Activated T-helper 1 cell treated with anti-CD3 and anti-CD28 coated beads, Interleukin-12 subunit alpha, Interleukin-12 subunit beta, Interleukin-2, Interleukin-4 antibody, amounts not matched to agents 30 ng/mL and 10 ng/mL and 1 ng/mL, durations not matched to agents 14 hours and 24 hours and 36 hours (primary cell): ENCODE measurements at regions not wholly inside any gene's neighbourhood (a gene's known extent, or its start where the extent isn't known, plus 50 kb on each side); places are given as distances from the start of the nearest gene placed in this dataset.

Source experiments
- DNase-seq: peaks from one replicate; pipeline ENCODE4 v3.0.0; 2021; ENCODE audit warnings: low spot score
- H3K27ac Mint-ChIP-seq: one replicate; pipeline ENCODE4 v1.8.0; 2021; ENCODE audit warnings: mild to moderate bottlenecking, mixed read lengths
- H3K27me3 Mint-ChIP-seq: one replicate; pipeline ENCODE4 v1.8.0; 2022; ENCODE audit warnings: mild to moderate bottlenecking, moderate library complexity, mixed read lengths; ENCODE audit not compliant: insufficient read depth
- H3K36me3 Mint-ChIP-seq: one replicate; pipeline ENCODE4 v1.8.0; 2021; ENCODE audit warnings: low read depth, mixed read lengths
- H3K4me1 Mint-ChIP-seq: one replicate; pipeline ENCODE4 v1.8.0; 2021; ENCODE audit warnings: low read depth, mixed read lengths
- H3K4me3 Mint-ChIP-seq: one replicate; pipeline ENCODE4 v1.8.0; 2021; ENCODE audit warnings: mild to moderate bottlenecking, moderate library complexity, mixed read lengths
- H3K9me3 Mint-ChIP-seq: one replicate; pipeline ENCODE4 v1.8.0; 2021; ENCODE audit warnings: mixed read lengths
- intact Hi-C: fragments of 100-400 bp; cut with micrococcal nuclease; formaldehyde crosslinking; loops from one replicate; pipeline ENCODE4 v1.15.1; 2024

DNA sequence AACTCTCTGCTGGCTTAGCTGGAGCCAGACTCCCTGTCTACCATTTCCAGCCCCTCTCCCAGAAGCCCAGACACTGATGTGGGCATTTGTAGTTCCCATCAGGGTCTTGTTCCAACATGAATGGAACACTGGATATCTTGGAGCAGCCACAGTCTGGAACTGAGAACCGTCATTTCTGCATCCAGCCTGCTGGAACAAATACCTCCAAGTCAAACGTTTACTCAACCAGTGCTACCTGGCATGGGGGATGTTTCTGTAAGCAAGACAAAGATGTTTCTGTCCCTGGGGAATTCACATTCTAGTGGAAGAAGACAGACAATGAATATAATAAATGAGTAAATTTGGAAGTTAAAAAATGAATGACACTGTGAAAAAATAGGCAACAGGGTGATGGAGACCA lies 70.8 kb upstream of the ZNF438 start:
- no peak for DNase-seq
- Mint-ChIP-seq H3K36me3 (peaks cover 5% of the 10 kb centered on the region), H3K27ac (peak overlapping the region; percentile 80), H3K9me3 (no peaks in the 10 kb centered on the region), H3K27me3 (no peaks in the 10 kb centered on the region), H3K4me3 (no peak overlapping the region), H3K4me1 (peaks cover 74% of the 10 kb centered on the region)
- intact Hi-C loops = loop anchor here (5.0 kb wide), 2 partner anchors 115 to 605 kb away; no protein-coding TSS in a partner anchor

DNA sequence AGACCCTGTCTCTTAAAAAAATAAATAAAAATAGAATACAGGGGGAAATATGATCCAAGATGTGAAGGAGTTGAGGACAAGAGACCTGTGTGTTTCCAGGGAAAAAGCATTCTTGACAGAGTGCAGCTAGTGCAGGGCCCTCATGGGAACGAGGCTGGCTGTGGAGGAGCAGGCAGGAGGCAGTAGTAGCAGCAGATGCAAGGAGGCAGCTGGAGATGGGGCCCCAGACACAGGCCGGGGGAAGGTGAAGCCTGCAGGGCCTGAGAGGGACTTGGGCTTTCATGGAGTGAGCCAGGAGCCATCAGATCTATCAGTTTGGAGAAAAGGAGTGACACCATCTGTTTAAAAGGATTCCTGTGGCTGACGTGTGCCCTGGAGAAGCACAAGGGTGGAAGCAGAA lies 71.4 kb upstream of the ZNF438 start:
- DNase-seq = no peak
- no peak overlapping the region for H3K4me3 Mint-ChIP-seq
- H3K27ac Mint-ChIP-seq = peak overlapping the region; percentile 29
- no peaks in the 10 kb centered on the region for H3K27me3 Mint-ChIP-seq
- H3K9me3 Mint-ChIP-seq = no peaks in the 10 kb centered on the region
- H3K36me3 Mint-ChIP-seq = peaks cover 5% of the 10 kb centered on the region
- H3K4me1 Mint-ChIP-seq = peaks cover 68% of the 10 kb centered on the region
- intact Hi-C loops = loop anchor here (5.0 kb wide), 2 partner anchors 116 to 604 kb away; no protein-coding TSS in a partner anchor

DNA sequence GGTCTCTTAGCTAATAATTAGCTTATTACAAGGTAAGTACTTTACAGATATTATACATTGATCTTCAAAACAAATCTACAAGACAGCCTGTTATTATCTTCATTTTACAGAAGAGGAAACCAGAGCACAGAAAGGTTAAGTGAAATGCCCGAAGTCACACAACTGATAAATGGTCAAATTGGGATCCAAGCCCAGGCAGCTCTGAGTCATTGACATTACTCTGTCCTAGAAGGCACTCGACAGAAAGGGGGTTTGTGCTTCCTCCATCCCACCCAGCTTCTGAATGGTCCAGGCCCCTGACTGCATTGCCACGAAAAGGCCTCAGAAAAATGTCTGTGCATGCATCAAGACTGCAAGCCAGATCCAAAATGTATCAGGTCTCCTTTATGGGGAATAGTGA lies 81.3 kb upstream of the ZNF438 start:
- H3K9me3 Mint-ChIP-seq = peaks cover 25% of the 10 kb centered on the region
- H3K27me3 Mint-ChIP-seq = peaks cover 2% of the 10 kb centered on the region
- DNase-seq = no peak
- H3K36me3 Mint-ChIP-seq = no peaks in the 10 kb centered on the region
- no peak overlapping the region for H3K4me3 Mint-ChIP-seq
- intact Hi-C loops = no loop called here
- H3K27ac Mint-ChIP-seq = no peak overlapping the region
- no peaks in the 10 kb centered on the region for H3K4me1 Mint-ChIP-seq

DNA sequence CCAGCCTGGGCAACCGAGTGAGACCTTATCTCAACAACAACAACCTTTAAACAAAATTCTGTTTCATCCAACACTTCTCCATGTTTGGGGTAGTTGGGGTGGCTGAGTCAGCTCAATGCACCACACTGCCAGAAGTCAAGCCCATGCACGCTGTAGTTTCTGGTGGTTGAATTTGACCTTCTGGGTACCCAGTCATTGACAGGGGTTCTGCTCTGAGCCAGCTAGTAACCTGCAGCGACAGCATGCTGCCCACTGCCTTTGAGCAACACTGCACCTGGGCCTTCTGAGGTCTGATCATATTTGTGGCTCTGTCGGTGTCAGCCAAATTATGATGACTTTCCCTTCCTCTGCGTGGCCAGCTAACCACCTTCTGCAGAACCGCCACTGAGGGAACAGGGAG lies 84.6 kb upstream of the ZNF438 start:
- H3K9me3 Mint-ChIP-seq = peaks cover 16% of the 10 kb centered on the region
- intact Hi-C loops = no loop called here
- H3K36me3 Mint-ChIP-seq = peaks cover 7% of the 10 kb centered on the region
- H3K27me3 Mint-ChIP-seq = peaks cover 2% of the 10 kb centered on the region
- DNase-seq = no peak
- H3K4me1 Mint-ChIP-seq = peaks cover 10% of the 10 kb centered on the region
- H3K27ac Mint-ChIP-seq = no peak overlapping the region
- no peak overlapping the region for H3K4me3 Mint-ChIP-seq

DNA sequence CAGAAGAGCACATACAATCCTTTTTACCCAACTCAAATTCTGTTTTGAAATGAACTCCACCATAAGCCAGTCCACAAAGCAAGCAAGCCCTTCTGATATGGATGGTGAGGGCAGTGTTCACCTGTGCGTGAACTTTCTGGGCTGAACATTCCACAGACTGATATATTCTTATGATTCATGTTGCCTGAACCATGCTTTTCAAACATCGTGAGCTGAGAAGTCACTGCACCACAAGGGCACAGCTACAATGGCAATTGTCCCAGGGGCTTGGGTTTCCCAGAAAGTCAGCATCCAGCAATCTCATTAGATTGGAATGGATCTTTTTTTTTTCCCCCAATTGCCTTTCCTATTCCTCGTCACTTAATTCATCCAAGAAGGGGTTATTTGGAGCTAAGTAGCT lies 86.9 kb upstream of the ZNF438 start:
- peaks cover 7% of the 10 kb centered on the region for H3K36me3 Mint-ChIP-seq
- H3K4me3 Mint-ChIP-seq = no peak overlapping the region
- H3K27ac Mint-ChIP-seq = no peak overlapping the region
- peaks cover 18% of the 10 kb centered on the region for H3K4me1 Mint-ChIP-seq
- peaks cover 2% of the 10 kb centered on the region for H3K27me3 Mint-ChIP-seq
- intact Hi-C loops = no loop called here
- DNase-seq = no peak
- peaks cover 9% of the 10 kb centered on the region for H3K9me3 Mint-ChIP-seq

DNA sequence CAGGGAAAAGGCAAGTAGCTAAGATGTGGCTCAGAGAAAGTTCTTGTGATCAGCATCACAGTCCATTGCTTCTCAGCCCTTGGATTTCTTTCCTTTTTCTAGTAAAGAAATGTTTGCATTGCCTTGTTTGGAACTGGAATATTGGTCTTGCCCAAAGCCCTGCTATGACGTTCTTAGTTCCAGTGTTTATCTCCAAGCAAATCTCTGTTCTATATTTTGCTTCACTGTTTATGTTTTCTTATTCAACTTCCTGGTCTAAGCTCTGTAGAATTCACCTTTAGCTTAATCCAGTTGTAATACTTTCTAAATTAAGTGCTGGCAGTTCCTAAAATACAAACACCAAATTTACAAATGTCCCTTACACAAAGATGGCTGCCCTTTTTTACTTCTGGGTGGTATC lies 88.7 kb upstream of the ZNF438 start:
- intact Hi-C loops = no loop called here
- Mint-ChIP-seq H3K27ac (no peak overlapping the region), H3K27me3 (peaks cover 2% of the 10 kb centered on the region), H3K36me3 (peaks cover 7% of the 10 kb centered on the region), H3K4me1 (peaks cover 33% of the 10 kb centered on the region), H3K4me3 (no peak overlapping the region), H3K9me3 (peaks cover 5% of the 10 kb centered on the region)
- no peak for DNase-seq

DNA sequence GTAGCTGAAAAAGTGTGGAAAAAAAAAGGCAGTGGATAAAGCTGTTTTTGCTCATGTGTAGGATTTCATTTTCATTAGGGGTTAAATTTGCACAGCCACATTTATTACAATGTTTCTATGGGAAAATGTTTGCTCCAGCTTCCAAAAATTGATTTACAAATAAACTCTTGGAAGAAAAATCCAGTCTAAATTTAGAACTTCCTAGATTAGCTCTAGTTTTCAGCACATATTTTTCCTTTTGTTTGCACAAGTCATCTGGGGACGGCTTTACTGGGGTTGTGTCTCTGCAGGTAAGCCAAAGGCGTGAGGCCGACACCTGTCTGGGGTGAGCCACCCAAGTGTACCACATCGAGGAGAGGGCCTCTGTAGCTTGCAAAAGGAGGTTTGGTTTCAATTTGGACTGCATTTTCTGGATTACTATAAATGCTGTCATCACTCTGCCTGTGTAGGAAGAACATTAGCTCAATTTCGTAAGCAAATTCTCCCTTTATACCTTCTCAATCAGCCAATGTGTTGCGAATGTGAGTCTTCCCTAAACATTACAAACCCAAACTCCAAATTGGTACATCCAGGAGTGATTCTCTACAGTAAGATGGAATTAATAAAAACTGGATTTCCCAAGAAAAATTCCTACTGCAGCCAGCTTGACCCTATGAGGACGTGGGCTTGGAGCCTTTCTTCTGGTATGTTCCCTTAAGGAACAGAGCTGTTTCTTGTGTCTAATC lies 89.5 kb upstream of the ZNF438 start:
- Mint-ChIP-seq H3K4me3 (no peak overlapping the region), H3K27ac (no peak overlapping the region), H3K9me3 (no peaks in the 10 kb centered on the region), H3K27me3 (peaks cover 2% of the 10 kb centered on the region), H3K4me1 (peaks cover 37% of the 10 kb centered on the region), H3K36me3 (peaks cover 7% of the 10 kb centered on the region)
- intact Hi-C loops = no loop called here
- DNase-seq = no peak

DNA sequence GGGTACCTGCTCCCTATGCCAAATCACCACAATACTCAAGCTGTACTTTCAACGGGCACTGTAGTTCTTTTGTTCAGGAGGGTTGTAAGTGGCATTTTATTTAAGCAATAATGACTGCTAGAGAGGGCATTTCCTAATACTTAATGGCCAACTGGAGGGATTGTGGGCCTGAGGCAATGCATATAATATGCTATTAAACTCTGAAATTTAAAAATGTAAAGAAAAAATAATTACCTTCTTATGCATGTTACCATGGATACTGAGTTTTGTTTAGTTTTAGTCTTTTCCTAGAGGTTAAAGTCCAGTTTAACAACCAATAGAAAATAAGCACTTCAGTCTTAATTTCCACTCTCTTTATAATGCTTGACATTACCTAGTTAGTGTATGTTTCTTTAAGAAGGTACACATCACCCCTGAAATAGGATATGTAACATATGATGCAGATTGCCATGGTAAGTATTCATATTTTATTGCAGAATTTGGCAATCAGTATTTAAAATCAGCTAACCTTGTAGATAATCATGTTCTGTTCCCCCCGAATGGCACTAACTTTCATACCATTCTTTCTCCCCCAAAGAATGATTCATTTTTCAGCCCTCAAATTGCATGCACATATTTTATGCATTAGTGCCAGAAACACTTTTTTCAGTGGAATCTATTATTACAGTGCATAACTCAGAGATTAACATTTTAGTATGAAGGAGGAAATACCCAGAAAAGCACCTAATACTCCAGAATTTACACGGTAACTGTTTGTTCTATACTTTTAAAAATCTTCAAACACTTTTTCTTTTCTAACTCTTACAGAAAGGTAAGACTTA lies 90.3 kb upstream of the ZNF438 start:
- Mint-ChIP-seq H3K9me3 (no peaks in the 10 kb centered on the region), H3K27ac (peak overlapping the region; percentile 10), H3K27me3 (peaks cover 2% of the 10 kb centered on the region), H3K36me3 (peaks cover 7% of the 10 kb centered on the region), H3K4me3 (no peak overlapping the region), H3K4me1 (peaks cover 46% of the 10 kb centered on the region)
- no peak for DNase-seq
- intact Hi-C loops = no loop called here

DNA sequence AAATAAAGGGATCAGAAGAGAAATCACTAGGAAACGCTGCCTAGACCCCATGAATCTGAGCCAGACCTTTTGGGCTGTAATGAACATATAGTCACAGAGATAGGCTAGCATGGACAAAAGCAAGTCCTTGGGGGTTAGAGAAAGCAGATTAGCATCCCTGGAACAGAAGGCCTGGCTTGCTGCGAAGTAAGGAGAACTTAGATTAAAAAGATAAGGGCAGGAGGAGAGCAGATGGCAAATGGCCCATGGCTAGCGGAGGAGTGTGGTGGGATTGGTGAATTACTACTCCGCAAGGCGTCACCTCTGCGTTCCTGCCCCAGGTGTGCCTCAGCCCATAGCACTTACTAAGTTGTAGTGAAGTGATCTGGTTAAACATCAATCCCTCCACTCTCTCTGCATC lies 92.3 kb upstream of the ZNF438 start:
- peaks cover 5% of the 10 kb centered on the region for H3K36me3 Mint-ChIP-seq
- no peak overlapping the region for H3K27ac Mint-ChIP-seq
- DNase-seq = no peak
- H3K27me3 Mint-ChIP-seq = no peaks in the 10 kb centered on the region
- no peaks in the 10 kb centered on the region for H3K9me3 Mint-ChIP-seq
- H3K4me3 Mint-ChIP-seq = no peak overlapping the region
- intact Hi-C loops = no loop called here
- H3K4me1 Mint-ChIP-seq = peaks cover 50% of the 10 kb centered on the region

DNA sequence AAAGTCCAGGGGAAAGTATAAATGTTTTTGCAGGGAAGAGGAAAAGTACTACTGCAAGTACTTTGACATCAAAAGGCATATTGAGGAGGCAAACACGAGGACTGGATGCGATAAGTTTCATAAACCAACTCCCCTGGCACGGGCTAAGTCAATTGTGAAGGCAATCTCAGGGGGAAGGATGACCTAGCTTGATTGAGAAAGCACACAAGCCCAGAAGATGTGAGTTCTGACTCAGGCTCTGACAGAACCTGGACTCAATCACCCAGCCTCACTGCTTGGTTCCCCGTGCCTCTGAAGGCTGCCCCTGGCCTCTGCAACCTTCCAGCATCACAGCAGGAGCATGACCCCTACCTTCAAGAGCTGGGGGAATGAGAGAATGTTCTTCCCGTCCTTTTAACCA lies 93.2 kb upstream of the ZNF438 start:
- H3K27ac Mint-ChIP-seq = peak overlapping the region; percentile 30
- no peak overlapping the region for H3K4me3 Mint-ChIP-seq
- no peaks in the 10 kb centered on the region for H3K27me3 Mint-ChIP-seq
- intact Hi-C loops = loop anchor here (1.0 kb wide), 1 partner anchor 9 kb away; no protein-coding TSS in a partner anchor
- no peaks in the 10 kb centered on the region for H3K9me3 Mint-ChIP-seq
- H3K36me3 Mint-ChIP-seq = peaks cover 6% of the 10 kb centered on the region
- no peak for DNase-seq
- peaks cover 51% of the 10 kb centered on the region for H3K4me1 Mint-ChIP-seq

DNA sequence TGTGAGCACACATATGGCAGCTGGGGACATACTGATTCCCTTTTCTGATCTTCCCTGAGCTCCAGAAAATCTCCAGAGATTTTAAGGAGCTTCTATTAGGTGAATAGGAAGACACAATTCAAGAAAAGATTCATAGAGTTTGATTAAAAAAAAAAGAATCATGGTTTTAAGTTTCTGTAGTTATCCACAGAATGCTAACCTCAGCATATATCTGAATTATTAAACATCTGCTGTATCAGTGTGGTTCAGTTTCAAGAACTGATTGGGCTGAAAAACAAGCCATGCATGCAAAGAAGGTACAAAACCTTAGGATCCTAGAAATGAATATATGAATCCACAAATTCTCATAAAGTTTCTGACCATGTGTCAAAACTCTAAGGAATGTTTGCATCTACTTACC lies 94.1 kb upstream of the ZNF438 start:
- Mint-ChIP-seq H3K36me3 (peaks cover 4% of the 10 kb centered on the region), H3K27me3 (no peaks in the 10 kb centered on the region), H3K4me3 (no peak overlapping the region), H3K4me1 (peaks cover 52% of the 10 kb centered on the region), H3K9me3 (no peaks in the 10 kb centered on the region), H3K27ac (no peak overlapping the region)
- intact Hi-C loops = loop anchor here (1.0 kb wide), 2 partner anchors 9 to 24 kb away; no protein-coding TSS in a partner anchor
- no peak for DNase-seq

DNA sequence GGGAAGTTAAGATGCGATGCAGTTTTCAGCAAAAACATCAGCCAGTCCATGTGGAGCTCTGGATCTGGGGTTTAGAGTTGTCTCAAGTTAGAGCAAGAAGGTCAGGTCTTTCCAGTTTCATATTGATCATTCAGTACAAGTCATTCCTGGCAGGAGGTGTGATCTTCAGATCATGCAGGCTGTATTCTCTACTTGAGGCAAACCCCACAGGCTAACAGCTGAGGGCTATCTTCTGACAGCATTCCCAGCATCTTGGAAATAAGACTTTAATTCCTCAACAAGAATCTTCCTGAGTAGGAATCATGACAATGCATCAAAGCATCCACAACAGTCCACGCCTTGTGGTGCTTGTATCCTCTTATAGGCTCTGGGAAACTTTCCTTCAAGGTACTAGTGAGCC lies 94.9 kb upstream of the ZNF438 start:
- no peaks in the 10 kb centered on the region for H3K9me3 Mint-ChIP-seq
- no peak for DNase-seq
- no peaks in the 10 kb centered on the region for H3K27me3 Mint-ChIP-seq
- H3K36me3 Mint-ChIP-seq = peaks cover 4% of the 10 kb centered on the region
- no peak overlapping the region for H3K27ac Mint-ChIP-seq
- H3K4me3 Mint-ChIP-seq = no peak overlapping the region
- peaks cover 53% of the 10 kb centered on the region for H3K4me1 Mint-ChIP-seq
- intact Hi-C loops = loop anchor here (1.0 kb wide), 1 partner anchor 25 kb away; no protein-coding TSS in a partner anchor

DNA sequence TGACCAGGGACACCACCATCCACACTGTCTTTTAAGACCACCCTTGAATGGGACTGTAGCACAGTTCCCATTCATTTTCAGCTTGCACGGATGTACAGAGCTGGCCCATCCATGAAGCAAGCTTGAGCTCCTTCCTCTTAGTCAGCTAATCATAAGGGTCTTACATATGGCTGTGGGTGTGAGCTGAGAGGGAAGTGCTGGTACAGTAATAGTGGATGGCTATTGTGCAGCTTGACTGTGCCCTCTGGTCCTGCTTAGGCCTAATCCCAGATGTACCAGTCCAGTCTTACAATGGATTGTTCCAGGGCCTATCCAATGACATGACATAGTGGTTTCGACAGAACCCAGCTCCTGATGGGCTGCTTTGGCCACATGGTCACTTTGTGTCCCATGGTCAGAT lies 96.9 kb upstream of the ZNF438 start:
- H3K27me3 Mint-ChIP-seq = no peaks in the 10 kb centered on the region
- H3K27ac Mint-ChIP-seq = no peak overlapping the region
- H3K9me3 Mint-ChIP-seq = no peaks in the 10 kb centered on the region
- intact Hi-C loops = no loop called here
- no peak for DNase-seq
- no peak overlapping the region for H3K4me3 Mint-ChIP-seq
- peaks cover 6% of the 10 kb centered on the region for H3K36me3 Mint-ChIP-seq
- peaks cover 62% of the 10 kb centered on the region for H3K4me1 Mint-ChIP-seq
